HG03025 (cell line): ENCODE measurements at regions not wholly inside any gene's neighbourhood (a gene's known extent, or its start where the extent isn't known, plus 50 kb on each side); places are given as distances from the start of the nearest gene placed in this dataset.

ENCODE experiments used
- ATAC-seq: cut with Tn5 transposase; IDR thresholded peaks from one replicate; pipeline ENCODE4 v1.9.1; 2021; ENCODE audit warnings: mild to moderate bottlenecking, moderate library complexity; ENCODE audit not compliant: unreplicated experiment, low FRiP score

DNA sequence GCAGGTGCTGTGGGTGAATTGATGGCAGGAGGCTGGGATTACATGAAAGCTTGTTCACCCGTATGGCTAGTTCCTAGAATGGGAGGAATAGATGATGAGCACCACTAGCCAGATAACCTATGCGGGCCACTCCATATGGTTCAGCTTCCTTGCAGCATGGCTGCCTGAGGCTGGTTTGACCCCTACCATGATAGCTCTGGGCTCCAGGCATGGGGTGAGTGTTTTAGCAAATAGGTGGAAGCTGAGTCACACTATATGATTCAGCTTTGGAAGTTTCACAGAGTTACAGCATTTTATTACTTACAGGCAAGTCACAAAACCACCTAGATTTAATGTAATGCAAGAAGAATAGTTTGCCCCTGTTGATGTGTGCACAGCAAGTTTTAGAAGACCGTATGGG lies 603.2 kb downstream of the STIM2 start:
- no peak for ATAC-seq

DNA sequence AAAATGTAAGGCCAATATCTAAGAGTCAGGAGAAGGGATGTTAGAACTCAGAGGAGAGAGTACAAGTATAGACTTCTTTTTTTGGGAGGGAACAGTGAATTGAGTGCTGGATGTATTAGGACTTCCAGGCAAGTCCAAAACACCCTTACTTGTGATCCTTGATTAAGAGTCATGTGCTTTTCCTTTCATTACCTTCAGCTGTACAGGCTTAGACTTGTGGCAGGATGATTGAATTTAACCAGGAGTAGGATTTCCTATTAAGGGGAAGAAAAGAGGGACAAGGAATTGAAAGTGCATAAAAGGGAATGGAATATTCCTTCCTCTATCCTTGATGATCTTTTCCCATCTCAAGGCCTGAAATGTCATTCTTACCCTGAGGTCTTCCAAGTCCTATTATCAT lies 606.7 kb downstream of the STIM2 start:
- no peak for ATAC-seq

DNA sequence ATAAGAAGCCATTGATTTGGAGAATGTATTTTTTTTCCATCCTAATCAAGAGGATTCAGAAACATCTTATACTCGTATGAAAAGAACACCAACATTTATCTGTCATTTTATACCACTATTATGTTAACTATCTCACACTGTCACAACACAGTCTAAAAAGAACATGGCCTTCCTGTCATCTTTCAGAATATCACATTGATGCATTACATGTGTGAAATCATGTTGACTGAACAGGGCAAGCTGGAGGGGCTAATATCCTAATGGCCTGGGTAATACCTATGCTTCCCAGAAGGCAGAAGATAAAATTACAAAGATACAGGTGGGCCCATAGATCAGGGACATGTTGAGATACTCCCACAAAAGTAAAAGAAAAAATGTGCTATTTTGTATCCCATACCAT lies 611.7 kb downstream of the STIM2 start:
- no peak for ATAC-seq

DNA sequence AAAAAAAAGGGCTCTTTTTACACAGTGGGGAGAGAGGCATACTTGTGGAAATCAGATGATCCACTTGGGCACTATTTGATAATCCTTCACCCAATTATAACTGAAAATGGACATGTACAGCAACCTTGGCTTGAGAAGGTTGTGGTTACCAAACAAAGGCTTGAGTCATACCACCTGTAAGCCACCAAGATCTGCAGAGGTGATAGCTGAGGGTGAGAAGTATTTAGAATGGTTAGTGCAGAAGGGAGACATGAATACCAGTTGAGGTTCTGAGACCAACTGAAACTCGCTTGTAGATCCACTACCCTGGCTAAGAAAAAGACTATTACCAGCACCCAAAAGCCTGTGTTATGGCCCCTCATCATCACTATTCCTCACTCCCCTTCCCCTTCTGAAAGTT lies 614.0 kb downstream of the STIM2 start:
- ATAC-seq: no peak

DNA sequence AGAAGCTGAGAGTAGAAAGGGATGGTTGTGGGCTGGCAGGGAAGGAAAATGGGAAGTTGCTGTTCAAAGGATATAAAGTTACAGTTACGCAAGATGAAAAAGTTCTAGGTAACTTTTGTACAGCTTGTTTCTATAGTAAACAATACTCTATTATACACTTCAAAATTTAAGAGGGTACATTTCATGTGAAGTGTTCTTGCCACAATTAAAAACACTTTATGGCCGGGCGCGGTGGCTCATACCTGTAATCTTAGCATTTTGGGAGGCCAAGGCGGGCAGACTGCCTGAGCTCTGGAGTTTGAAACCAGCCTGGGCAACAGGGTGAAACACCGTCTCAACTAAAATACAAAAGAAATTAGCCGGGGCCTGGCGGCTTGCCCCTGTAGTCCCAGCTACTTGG lies 623.6 kb downstream of the STIM2 start:
- ATAC-seq: no peak

DNA sequence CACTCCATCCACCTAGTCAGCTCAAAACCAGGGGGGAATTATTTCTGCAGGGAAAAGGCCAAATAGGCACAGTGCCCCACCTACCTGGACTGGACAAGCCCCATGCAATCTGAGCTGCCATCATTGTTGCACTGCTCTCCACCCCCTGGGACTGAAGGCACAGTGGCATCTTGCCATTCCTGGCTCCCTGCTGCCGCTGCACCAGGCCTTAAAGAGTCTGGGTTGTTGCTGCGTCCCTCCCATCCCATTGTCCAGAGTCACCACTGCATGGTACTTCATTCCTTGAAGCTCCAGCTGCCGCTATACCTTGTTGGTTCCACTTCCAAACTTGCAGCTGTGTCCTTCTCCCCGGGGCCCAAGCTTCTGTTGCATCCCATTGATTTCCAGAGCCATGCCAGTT lies 629.7 kb downstream of the STIM2 start:
- no peak for ATAC-seq

DNA sequence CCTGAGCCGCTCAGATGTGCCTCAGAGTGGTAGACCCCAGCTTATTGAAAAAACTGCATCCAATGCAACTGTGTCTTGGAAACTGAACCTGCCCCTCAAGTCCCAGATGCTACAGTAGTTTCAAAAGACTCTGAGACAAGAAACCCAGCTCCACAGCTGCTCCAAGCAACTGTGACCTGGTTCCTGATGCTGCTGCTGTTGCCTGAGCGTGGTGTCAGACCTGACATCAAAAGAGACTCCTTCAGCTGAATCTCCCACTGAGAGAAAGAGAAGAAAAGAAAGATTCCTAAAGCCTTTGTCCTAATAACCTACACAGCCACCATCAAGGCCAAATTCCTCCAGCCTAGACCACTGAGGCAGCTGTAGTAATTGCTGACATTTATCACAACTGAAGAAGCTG lies 630.1 kb downstream of the STIM2 start:
- ATAC-seq: no peak

DNA sequence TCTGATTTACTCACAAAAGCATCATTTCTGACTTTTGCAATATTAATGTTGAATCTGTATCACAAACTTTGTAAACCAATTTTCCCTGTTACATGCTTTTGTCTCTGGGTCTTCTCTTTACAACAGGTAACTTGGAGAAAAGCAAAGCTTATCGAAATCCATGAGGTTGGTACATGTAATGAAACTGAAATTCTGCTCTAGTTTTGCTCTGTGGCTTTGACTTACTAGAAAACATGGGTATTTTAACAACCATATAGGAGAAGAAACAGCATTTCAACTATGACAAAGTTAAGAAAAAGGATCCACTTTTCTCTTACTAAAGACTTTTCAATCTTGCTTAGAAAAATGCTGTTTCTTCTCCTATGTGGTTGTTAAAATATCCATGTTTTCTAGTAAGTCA lies 645.8 kb downstream of the STIM2 start:
- no peak for ATAC-seq

DNA sequence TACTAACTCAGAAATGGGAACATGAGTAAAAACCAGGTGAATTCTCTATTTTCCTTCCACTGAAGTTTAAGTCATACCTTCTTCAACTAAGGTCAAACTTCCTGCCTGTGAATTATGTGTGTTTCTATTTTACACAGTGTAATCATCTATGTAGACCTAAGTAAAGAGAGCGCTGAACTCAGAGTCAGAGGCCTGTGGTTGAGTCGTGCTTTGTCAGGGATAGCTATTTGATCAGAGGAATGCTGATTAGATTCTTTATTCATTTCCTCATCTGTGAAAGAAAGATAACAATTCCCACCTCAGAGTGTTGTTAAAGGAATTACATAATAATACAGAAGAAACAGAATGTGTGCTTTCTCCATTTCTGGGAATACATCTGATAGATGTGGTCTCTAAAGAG lies 654.1 kb downstream of the STIM2 start:
- no peak for ATAC-seq

DNA sequence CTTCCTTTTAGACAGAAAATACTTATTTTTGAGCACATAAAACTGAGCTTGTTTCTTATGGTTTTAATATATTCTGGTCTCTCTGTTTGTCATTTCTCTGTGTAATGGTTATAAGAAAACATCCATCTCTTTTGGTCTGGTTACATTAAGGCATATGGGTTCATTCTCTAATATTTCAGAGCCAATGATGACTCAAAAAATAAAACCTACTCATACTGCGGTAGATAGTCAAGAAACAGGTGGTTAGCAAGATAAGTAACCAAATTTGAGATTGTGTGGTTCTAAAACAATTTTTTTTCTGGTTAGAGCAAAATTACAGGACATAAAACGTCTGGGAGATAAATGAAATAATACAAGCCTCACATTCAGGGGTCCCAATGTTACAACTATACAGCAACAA lies 654.5 kb downstream of the STIM2 start:
- no peak for ATAC-seq

DNA sequence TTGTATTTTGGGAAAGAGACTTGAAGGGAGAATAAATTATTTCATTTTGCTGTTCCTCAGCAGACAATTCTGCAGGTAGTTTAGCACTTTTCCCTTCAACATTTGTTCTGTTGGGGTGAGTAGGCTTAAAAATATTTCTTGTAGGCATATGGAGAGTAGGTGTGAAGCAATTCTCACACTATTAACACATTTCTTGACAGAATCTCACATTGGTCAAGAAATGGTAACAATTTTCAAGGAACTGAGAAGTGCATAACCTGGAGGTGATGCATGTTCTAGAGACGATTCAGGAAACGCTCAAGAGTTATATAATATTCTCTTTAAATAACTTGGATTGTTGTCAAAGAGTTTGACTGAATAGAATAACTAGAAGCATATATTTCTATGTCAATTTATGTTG lies 658.2 kb downstream of the STIM2 start:
- ATAC-seq: no peak

DNA sequence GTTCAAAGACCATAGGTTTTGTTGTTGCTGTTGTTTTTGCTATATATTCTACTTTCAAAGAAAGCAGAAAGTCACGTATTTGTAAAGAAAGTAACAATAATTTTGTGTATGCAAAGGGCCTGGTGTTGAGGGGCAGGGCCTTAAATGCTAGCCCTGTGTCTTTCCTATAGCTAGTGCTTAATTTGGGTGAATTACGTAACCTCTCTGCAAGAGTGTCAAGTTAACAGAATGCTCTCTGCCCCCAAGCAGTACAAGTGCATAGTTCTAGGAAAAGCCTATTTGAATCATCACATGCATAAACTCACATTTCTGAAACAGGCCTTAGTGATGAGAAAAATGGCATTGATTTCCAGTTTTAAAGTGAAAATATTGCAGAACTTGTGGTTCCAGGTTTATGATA lies 663.6 kb downstream of the STIM2 start:
- ATAC-seq: no peak

DNA sequence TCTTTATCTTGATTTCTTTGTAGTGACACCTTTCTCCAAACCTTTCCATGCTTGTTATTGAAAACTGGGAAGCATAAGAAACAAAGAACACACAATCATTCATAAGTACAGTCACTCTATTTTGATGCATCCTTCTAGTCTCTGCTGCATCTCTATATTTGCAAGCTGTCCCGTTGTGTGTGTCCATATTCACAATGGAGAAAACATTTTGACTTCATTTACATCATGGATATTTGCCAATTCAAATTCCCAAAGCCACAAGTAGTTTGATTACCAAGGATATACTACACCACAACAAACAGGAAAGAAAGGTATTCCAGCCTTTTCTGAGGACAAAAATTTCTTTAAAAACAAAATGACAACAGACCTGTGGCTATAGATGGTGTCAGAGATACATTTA lies 673.8 kb downstream of the STIM2 start:
- ATAC-seq: no peak

DNA sequence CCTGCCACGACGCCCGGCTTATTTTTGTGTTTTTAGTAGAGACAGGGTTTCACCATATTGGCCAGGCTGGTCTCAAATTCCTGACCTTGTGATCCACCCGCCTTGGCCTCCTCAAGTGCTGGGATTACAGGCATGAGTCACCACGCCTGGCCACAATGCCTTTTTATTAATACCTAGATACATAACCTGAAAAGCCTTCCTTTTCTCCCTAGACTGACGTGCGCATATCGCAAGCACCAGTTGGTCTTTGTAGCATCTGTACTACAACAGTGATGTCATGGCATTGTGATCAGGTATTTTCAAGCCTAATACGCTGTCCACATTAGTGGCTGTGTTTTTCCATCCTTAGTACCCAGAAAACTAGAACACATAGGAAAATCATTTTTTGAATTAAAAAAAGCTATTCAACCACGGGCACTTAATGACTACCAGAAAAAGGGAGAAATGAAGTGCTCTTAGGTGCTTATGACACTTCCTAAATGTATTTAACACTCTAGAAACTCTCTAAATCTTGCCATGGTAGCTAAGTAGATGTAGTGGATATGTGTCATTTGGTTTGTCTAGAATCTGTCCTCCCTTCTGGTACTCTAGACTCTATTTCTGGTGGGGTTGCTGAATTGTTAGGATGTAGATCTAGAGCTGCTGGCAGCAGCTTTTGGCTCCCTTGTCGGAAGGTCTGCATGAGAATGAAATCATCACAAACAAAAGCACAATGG lies 707.8 kb downstream of the STIM2 start:
- ATAC-seq: no peak

DNA sequence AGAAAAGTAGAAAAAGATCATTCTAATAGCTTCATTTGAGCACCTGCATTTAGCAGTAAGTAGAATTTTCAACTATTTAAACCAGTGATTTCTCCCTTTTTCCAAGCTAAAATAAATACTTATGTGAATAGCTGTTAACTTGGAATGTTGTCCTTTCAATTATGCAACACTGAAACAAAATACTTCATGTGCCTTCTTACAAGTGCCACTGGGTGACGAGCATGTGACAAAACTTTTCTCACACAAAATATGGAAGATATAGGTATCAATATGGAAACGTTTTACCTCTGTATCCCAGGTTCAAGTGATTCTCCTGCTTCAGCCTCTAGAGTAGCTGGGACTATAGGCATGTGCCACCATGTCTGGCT lies 708.3 kb downstream of the STIM2 start:
- no peak for ATAC-seq

DNA sequence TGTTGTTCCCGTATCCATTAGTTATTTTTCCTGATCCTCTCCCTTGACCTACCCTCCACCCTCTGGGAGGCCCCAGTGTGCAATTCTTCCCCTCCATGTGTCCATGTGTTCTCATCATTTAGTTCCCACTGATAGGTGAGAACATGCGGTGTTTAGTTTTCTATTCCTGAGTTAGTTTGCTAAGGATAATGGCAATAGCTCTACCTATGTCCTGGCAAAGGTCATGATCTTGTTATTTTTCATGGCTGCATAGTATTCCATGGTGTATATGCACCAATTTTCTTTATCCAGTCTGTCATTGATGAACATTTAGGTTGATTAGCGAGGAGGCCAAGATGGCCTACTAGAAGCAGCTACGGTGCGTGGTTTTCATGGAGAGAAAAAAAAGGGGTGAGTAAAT lies 714.1 kb downstream of the STIM2 start:
- no peak for ATAC-seq

DNA sequence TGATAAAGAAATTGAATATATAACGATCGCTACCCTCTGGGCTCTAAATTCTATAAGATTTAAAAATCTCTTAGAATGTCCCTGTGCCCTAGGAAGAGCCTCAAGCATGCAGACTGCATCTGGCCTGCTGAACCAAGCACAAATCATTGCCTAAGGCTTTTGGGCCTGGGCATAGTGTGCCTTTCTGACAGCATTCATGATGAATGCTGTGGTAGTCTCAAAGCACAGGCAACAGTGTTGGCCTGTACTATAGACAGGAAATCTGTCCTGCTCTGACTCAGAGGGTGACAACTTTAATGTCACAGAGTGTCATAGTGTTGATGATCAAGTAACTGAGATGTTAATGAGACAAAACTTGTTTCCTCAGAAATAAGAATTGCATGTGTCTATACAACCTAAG lies 717.3 kb downstream of the STIM2 start:
- no peak for ATAC-seq

DNA sequence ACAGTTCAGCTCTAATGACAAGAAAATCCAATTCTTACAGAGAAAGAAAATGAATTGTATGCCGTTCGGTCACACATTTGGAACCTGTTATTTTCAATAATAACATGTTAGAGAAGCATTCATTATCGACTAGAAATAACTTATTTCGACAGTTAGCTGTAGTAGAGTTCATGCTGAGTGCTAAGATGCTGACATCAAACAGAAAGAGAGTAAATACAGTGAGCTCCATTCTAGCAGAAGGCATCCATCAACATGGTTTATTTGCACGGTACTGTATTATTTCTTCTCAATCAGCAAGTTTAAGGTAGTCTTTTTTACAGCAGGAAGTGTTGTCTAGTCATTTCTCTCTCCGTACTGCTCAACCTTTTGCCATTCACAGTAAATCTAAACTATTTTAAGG lies 732.1 kb downstream of the STIM2 start:
- ATAC-seq: no peak

DNA sequence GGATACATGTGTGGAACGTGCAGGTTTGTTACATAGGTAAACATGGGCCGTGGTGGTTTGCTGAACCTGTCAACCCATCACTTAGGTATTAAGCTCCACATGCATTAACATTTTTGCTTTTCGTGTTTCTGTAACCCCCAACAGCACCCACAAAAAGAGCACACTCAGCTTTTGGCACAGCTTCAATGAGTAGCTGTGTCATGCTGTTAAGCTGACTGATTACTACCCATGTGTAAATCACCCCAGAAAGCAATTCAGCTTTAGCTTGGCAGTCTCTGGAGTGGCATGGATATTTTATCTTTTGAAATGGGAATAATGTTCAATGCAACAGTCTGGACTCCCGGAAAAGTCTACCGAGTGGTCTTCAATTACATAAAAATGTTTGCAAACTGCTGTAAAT lies 734.3 kb downstream of the STIM2 start:
- no peak for ATAC-seq

DNA sequence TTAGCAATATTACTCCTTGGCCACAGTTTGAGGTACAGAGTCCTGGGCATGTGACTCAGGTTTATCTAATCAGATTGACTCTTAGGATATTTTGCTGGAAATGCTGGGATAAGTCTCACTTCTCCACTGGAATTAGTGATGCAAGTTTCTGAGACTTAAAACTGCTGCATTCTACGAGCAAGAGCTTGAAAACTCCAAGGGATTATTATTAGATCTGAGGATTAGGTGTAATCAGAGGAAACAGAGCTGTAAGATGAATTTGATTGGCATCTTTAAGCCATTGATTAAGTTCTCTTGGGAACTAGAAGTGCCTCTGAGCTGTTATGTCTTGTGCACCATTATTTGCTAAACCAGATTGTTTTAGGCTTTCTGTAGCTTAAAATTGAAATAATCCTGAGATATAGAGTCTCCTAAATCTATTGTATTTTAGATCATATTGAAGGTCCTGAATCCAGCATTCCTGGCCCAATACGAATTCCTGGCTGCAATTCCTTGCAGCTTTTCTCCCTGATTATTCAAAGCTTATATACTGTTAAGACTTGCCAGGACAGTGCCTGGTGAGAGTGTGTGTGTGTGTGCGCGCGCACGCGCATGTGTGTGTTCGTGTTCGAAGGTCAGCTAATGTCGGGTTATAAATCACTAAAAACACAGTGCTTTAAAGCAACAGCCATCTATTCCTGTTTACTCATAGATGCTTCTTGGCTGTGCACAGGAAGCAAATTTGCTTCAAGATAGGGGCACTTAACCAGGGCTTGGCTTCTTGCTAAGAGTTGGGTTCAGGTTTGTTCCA lies 735.1 kb downstream of the STIM2 start:
- no peak for ATAC-seq

DNA sequence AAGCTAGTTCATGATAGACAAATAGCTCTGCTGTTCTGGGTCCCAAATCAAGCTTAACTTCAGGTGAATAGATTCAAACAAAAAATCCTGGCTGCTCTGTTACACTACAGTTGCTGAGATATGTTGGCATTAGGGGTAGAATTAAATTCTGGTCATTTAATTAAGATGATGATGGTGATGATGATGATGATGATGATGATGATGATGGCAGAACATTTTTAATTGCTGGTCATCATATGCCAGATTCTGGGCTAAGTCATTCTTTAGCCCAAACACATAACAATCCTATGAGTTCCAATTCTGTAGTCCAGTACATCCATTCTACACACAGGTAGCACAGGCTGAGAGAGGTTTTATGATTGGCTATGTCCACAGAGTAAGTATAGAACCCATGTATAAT lies 741.5 kb downstream of the STIM2 start:
- no peak for ATAC-seq

DNA sequence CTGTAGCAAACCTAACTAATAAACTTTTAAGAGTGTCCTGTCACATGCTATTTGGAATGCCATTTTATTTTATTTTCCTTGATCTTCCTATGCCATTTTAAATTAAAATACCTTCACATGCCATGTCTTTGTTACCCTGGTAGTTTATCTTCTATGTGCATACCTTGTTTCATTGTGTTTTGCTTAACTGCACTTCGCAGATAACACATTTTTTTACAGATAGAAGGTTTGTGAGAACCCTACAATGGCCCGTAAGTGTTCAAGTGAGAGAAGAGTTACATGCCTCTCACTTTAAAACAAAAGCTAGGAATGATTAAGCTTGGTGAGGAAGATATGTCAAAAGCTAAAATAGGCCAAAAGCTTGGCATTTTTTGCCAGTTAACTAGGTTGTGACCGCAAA lies 744.1 kb downstream of the STIM2 start:
- ATAC-seq: no peak
